Peyer's patch (tissue), 4 donors: ENCODE measurements at regions not wholly inside any gene's neighbourhood (a gene's known extent, or its start where the extent isn't known, plus 50 kb on each side); places are given as distances from the start of the nearest gene placed in this dataset.

Experiments used
- CTCF ChIP-seq, 6 experiments: fragments of 450-650 bp in 4 of 6; fragments of 200-600 bp in 2 of 6; sonication (generic) in 1 of 6; IDR thresholded peaks; one replicate each; pipeline ENCODE4 v1.5.1; 2017 to 2019; ENCODE audit warnings: antibody characterized with exemption in 6 of 6, mild to moderate bottlenecking in 3 of 6, moderate library complexity in 1 of 6
- POLR2A ChIP-seq, 2 donors: fragments of 450-650 bp; IDR thresholded peaks; one replicate each; pipeline ENCODE4 v1.5.1; 2017; ENCODE audit warnings: antibody characterized with exemption in 2 of 2, mild to moderate bottlenecking in 2 of 2, moderate library complexity in 2 of 2

- TF ChIP-seq POLR2A (IDR thresholded peaks at IDR 0.05) (no peak), CTCF (IDR thresholded peaks at IDR 0.05) (no peak)
Observed at GRCh38 chr21:17732306-17732705, 86.8 kb downstream of the C21orf91 start.
